ENCODE measurements at regions not wholly inside any gene's neighbourhood (a gene's known extent, or its start where the extent isn't known, plus 50 kb on each side); places are given as distances from the start of the nearest gene placed in this dataset.
"Not testable (repeated sequence)": the region's sequence is repeated elsewhere in the genome, so short reads cannot be mapped to it uniquely, and the experiment has no call there.

GRCh38 chr3:26237036-26237682, 385.4 kb upstream of the LRRC3B start:
- no peak for DNase-seq (ENCODE audit: low read depth, low spot score)
- dilution Hi-C loops (cut with MboI; ENCODE audit: extremely low pct_ligation_motif_present, low sequenced_read_pairs): no loop called here
- no TSS peak for BruUV-seq (replicated peaks)
- no peak overlapping the region for H3K9ac ChIP-seq (replicated peaks; ENCODE audit: extremely low read depth, insufficient read depth, low read length)
- POLR2A ChIA-PET: no interaction called here
- no peaks in the 10 kb centered on the region for H3K9me1 ChIP-seq (replicated peaks; ENCODE audit: control insufficient read depth, extremely low read depth, insufficient read depth, low read length)
- H3K36me3 ChIP-seq (ENCODE audit: control insufficient read depth in 2 of 2, extremely low read depth in 1 of 2, insufficient read depth in 2 of 2, low read length in 2 of 2): no peaks in the 10 kb centered on the region
- intact Hi-C loops (cut with micrococcal nuclease): no loop called here
- no peaks in the 10 kb centered on the region for H4K20me1 ChIP-seq (replicated peaks; ENCODE audit: control insufficient read depth, extremely low read depth, insufficient read depth, low read length)
- no peak overlapping the region for H3K4me3 ChIP-seq (replicated peaks in 1 of 3; ENCODE audit: insufficient read depth in 1 of 3, low read depth in 1 of 3, low read length in 3 of 3)
- H3K79me2 ChIP-seq (ENCODE audit: control insufficient read depth, insufficient read depth, low read length): no peaks in the 10 kb centered on the region
- H3K4me1 ChIP-seq (ENCODE audit: control insufficient read depth, extremely low read depth, insufficient read depth, low read length): no peaks in the 10 kb centered on the region
- no peak overlapping the region for H3K4me2 ChIP-seq (ENCODE audit: insufficient read depth, low read length)
- CTCF ChIA-PET: no interaction called here
- FAIRE-seq: no peak
- TF ChIP-seq MAX (IDR thresholded peaks at IDR 0.05; ENCODE audit: insufficient read depth, insufficient read length): no peak
- TF ChIP-seq POLR2AphosphoS5 (IDR thresholded peaks at IDR 0.05; ENCODE audit: insufficient read depth, low read depth, low read length): no peak
- no peak for TF ChIP-seq POLR2A (IDR thresholded peaks at IDR 0.05; ENCODE audit: low read depth, low read length)
- TF ChIP-seq EZH2 (IDR thresholded peaks at IDR 0.05; ENCODE audit: borderline replicate concordance, low read depth, low read length, severe bottlenecking): no peak
- TF ChIP-seq CTCF (IDR thresholded peaks at IDR 0.05; ENCODE audit: extremely low read depth in 1 of 2, insufficient read depth in 1 of 2, low read depth in 1 of 2, low read length in 2 of 2): no peak
- TF ChIP-seq GATA2 (IDR thresholded peaks at IDR 0.05; ENCODE audit: insufficient read depth, insufficient read length, low read depth, low read length): no peak
- TF ChIP-seq FOS (IDR thresholded peaks at IDR 0.05; ENCODE audit: borderline replicate concordance, insufficient read depth, low read length): no peak
- TF ChIP-seq MYC (IDR thresholded peaks at IDR 0.05; ENCODE audit: low read depth, low read length): no peak
- no peak for TF ChIP-seq JUN (IDR thresholded peaks at IDR 0.05; ENCODE audit: borderline replicate concordance, insufficient read depth, insufficient read length, low read depth)
- no peaks in the 10 kb centered on the region for H3K27me3 ChIP-seq (ENCODE audit: control insufficient read depth in 2 of 2, insufficient read depth in 2 of 2, low read length in 2 of 2)
- no peak overlapping the region for H2AFZ ChIP-seq (ENCODE audit: low read depth, low read length)
- H3K27ac ChIP-seq (ENCODE audit: insufficient read depth, low read depth, low read length): no peak overlapping the region
- no peaks in the 10 kb centered on the region for H3K9me3 ChIP-seq (replicated peaks; ENCODE audit: control insufficient read depth, insufficient read depth, low read length)

- H3K4me1 ChIP-seq (ENCODE audit: control insufficient read depth, extremely low read depth, insufficient read depth, low read length); FAIRE-seq; H3K9me3 ChIP-seq (replicated peaks; ENCODE audit: control insufficient read depth, insufficient read depth, low read length); DNase-seq (ENCODE audit: low read depth, low spot score); H3K9me1 ChIP-seq (replicated peaks; ENCODE audit: control insufficient read depth, extremely low read depth, insufficient read depth, low read length); H4K20me1 ChIP-seq (replicated peaks; ENCODE audit: control insufficient read depth, extremely low read depth, insufficient read depth, low read length); H3K4me3 ChIP-seq (replicated peaks in 1 of 3; ENCODE audit: insufficient read depth in 1 of 3, low read depth in 1 of 3, low read length in 3 of 3); H3K79me2 ChIP-seq (ENCODE audit: control insufficient read depth, insufficient read depth, low read length); intact Hi-C loops (cut with micrococcal nuclease); H3K27me3 ChIP-seq (ENCODE audit: control insufficient read depth in 2 of 2, insufficient read depth in 2 of 2, low read length in 2 of 2); H2AFZ ChIP-seq (ENCODE audit: low read depth, low read length); H3K27ac ChIP-seq (ENCODE audit: insufficient read depth, low read depth, low read length); H3K4me2 ChIP-seq (ENCODE audit: insufficient read depth, low read length); H3K9ac ChIP-seq (replicated peaks; ENCODE audit: extremely low read depth, insufficient read depth, low read length); dilution Hi-C loops (cut with MboI; ENCODE audit: extremely low pct_ligation_motif_present, low sequenced_read_pairs); BruUV-seq (replicated peaks); H3K36me3 ChIP-seq (ENCODE audit: control insufficient read depth in 2 of 2, extremely low read depth in 1 of 2, insufficient read depth in 2 of 2, low read length in 2 of 2); POLR2A ChIA-PET; CTCF ChIA-PET: not testable (repeated sequence)
Observed at GRCh38 chr3:26244586-26244985, 378.0 kb upstream of the LRRC3B start.

Measured in endothelial cell of umbilical vein (primary cell).